HUES6 (cell line): ENCODE measurements at regions not wholly inside any gene's neighbourhood (a gene's known extent, or its start where the extent isn't known, plus 50 kb on each side); places are given as distances from the start of the nearest gene placed in this dataset.
A peak's percentile ranks its signal among the peaks of the same experiment; 100 is the strongest.
"Not testable (repeated sequence)": the region's sequence is repeated elsewhere in the genome, so short reads cannot be mapped to it uniquely, and the experiment has no call there.

Experiments used
- H3K27ac ChIP-seq: 2 replicates; pipeline ENCODE4 v1.7.0; 2013; ENCODE audit warnings: low read depth, mild to moderate bottlenecking, low read length, inconsistent platforms
- H3K27me3 ChIP-seq: 2 replicates; pipeline ENCODE4 v1.6.1; 2013; ENCODE audit warnings: low read length; ENCODE audit not compliant: control insufficient read depth, insufficient read depth
- H3K36me3 ChIP-seq: 2 replicates; pipeline ENCODE4 v1.6.1; 2013; ENCODE audit warnings: low read length; ENCODE audit not compliant: control insufficient read depth, insufficient read depth
- H3K4me1 ChIP-seq: 2 replicates; pipeline ENCODE4 v1.6.1; 2013; ENCODE audit warnings: low read length; ENCODE audit not compliant: control insufficient read depth, insufficient read depth
- H3K4me3 ChIP-seq: 2 replicates; pipeline ENCODE4 v1.5.1; 2013; ENCODE audit warnings: low read depth, low read length
- H3K9ac ChIP-seq: one replicate; pipeline ENCODE4 v1.6.1; 2013; ENCODE audit warnings: mild to moderate bottlenecking, low read length
- H3K9me3 ChIP-seq: 2 replicates; pipeline ENCODE4 v1.6.1; 2013; ENCODE audit warnings: low read depth, low read length; ENCODE audit not compliant: control insufficient read depth, insufficient read depth

DNA sequence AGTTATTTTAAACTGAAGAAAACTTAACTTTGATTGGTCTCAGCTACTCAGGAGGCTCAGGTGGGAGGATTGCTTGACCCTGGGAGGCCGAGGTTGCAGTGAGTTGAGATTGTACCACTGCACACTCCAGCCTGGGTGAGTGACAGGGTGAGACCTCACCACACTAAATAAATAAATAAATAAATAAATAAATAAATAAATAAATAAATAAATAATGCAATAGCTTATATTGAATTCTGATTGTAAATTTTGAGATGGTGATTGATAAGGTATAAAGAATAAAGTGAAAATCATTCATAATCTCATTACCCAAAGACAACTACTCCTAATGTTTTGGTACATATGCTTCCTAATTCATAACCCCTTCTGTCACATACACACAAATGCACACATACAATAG is 58.1 kb downstream of the TUBA3C start:
- Histone ChIP-seq H3K27me3 (peaks cover 12% of the 10 kb centered on the region; the same call in 1 of the 2 replicates), H3K4me3 (no peak overlapping the region), H3K27ac (no peak overlapping the region), H3K9ac (no peak overlapping the region), H3K4me1 (no peaks in the 10 kb centered on the region), H3K36me3 (no peaks in the 10 kb centered on the region), H3K9me3 (peaks cover 43% of the 10 kb centered on the region; the same call in 1 of the 2 replicates)

DNA sequence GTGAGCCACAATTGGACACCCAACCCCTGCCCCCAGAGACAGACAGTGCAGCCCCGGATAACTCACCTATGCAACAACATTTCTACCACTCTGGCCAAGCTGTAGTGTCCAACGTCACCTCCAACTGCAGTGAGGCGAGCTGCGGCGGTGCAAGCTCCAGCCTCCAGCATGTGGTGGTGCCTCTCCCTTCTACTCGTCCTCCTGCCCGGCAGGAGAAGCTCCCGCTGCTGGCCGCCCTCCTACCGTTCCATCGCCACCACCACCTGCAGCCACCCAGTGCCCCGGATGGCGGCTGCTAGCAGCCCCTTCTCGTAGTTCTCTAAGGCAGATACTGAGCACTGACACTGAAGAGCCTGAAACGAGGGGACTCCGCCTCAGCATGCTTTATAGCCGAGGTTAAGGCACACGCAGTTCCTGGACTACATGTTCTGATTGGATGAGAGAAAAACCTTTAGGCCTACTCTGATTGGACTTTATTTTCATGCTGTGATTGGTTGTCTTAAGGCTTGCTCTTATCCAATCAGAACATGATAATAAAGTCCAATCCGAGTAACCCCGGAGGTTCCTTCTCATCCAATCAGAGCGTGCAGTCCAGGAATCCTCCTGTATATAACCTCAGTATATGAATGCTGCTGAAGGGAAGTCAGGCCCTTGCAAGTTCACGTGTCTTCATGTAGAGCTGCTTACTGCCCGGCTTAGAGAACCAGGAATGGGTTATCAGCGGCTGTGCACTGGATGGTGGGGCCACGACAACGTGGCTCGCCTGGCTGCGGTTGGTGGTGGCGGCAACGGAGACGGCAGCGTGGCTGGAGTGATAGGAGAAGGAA is 63.5 kb downstream of the TUBA3C start:
- Histone ChIP-seq H3K4me3 (no peak overlapping the region), H3K27me3 (peaks cover 7% of the 10 kb centered on the region; the same call in 1 of the 2 replicates), H3K36me3 (no peaks in the 10 kb centered on the region), H3K9me3 (peaks cover 60% of the 10 kb centered on the region; the same call in 1 of the 2 replicates), H3K9ac (no peak overlapping the region), H3K4me1 (no peaks in the 10 kb centered on the region), H3K27ac (no peak overlapping the region)

- H3K36me3 ChIP-seq, H3K27me3 ChIP-seq, H3K4me1 ChIP-seq, H3K27ac ChIP-seq: not testable (repeated sequence)
- Histone ChIP-seq H3K9me3 (peaks cover 21% of the 10 kb centered on the region; the same call in 1 of the 2 replicates), H3K9ac (peak overlapping the region; percentile 76), H3K4me3 (peak overlapping the region; percentile 55; the same call in 1 of the 2 replicates)
Measured at GRCh38 chr13:19109225-19109624, 72.4 kb downstream of the TUBA3C start.

DNA sequence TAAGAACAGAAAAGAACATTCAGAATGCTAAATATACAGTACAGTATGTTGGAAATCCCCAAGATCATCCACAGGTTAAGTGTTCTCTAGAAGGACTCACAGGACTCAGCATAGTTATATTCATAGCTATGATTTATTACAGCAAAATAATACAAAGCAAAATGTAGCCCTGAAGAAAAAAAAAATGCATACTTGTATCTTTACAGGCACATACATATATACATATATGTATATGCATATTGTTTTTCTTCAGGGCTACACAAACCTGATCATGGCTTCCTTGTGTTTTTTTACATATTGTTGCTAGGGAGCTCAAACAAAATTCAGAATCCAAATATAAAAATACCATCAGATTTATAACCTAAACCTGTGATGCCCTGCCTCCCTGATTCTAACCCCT is 78.5 kb downstream of the TUBA3C start:
- no peaks in the 10 kb centered on the region for H3K27me3 ChIP-seq
- H3K4me1 ChIP-seq: no peaks in the 10 kb centered on the region
- no peak overlapping the region for H3K9ac ChIP-seq
- no peak overlapping the region for H3K27ac ChIP-seq
- peaks cover 17% of the 10 kb centered on the region; the same call in 1 of the 2 replicates for H3K9me3 ChIP-seq
- H3K4me3 ChIP-seq: no peak overlapping the region
- H3K36me3 ChIP-seq: no peaks in the 10 kb centered on the region

DNA sequence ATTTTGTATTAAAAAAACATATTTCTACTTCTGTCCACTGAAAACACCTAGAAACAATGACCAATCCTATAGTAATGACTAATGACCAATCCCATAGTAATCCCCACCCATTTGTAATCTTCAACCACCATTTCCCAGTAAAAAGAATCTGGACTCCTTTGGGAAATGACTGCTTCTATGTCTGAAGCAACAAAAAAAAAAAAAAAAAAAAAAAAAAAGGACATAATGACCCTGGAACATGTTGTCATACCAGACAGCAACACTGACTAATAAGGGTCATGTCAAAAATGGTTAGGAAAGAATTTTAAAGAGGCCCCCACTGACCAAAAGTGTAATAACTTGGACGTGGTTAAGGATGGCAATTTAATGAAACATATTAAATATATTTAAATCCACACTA is 88.3 kb downstream of the TUBA3C start:
- Histone ChIP-seq H3K9ac (no peak overlapping the region), H3K4me3 (no peak overlapping the region), H3K27ac (no peak overlapping the region), H3K27me3 (no peaks in the 10 kb centered on the region), H3K4me1 (no peaks in the 10 kb centered on the region), H3K36me3 (no peaks in the 10 kb centered on the region), H3K9me3 (peaks cover 72% of the 10 kb centered on the region; the same call in 1 of the 2 replicates)

GRCh38 chr13:19090495-19090894 is 91.1 kb downstream of the TUBA3C start:
- Histone ChIP-seq H3K4me1 (no peaks in the 10 kb centered on the region), H3K9ac (no peak overlapping the region), H3K27me3 (no peaks in the 10 kb centered on the region; the same call in 1 of the 2 replicates), H3K36me3 (no peaks in the 10 kb centered on the region), H3K4me3 (no peak overlapping the region), H3K27ac (no peak overlapping the region), H3K9me3 (peaks cover 76% of the 10 kb centered on the region; the same call in 1 of the 2 replicates)

DNA sequence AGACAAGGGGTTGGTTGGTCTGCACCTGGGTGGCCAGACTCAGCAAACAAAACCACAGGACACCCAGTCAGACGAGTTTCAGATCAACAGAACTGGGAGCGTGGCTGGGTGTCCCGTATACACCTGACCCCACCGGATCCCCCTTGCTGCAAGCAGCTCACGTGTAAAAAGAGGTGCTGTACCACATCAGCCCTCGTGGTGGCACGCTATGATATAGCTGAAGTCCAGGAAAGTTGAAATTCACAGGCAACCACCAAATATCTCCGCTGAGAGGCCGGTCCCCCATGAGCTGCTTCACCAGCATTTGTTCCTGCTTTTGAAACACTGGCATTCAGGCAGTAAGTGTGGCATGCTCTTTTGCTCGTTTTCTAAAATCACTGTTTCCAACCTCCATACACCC is 92.3 kb downstream of the TUBA3C start:
- H3K27ac ChIP-seq: no peak overlapping the region
- H3K4me1 ChIP-seq: no peaks in the 10 kb centered on the region
- no peaks in the 10 kb centered on the region for H3K36me3 ChIP-seq
- H3K27me3 ChIP-seq: no peaks in the 10 kb centered on the region; the same call in 1 of the 2 replicates
- no peak overlapping the region for H3K4me3 ChIP-seq
- H3K9ac ChIP-seq: no peak overlapping the region
- peaks cover 76% of the 10 kb centered on the region; the same call in 1 of the 2 replicates for H3K9me3 ChIP-seq

DNA sequence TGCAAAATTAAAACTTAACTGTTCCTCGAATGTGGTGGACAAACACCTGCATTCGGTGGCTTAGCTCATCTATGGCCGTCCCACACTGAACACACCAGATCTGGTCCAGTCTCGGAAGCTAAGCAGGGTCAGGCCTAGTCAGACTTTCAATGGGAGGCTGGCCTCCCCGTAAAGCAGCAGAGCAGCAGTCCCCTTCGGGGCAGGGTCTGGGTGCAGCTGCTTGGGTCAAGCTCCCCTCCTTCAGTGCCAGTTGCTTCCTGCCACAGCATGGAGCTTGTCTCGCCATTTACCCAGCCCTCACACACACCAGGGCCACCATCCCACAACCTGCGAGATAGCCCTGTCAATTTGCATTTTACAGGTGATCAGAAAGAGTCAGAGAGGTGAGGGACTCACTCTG is 93.2 kb downstream of the TUBA3C start:
- Histone ChIP-seq H3K4me1 (no peaks in the 10 kb centered on the region), H3K27me3 (no peaks in the 10 kb centered on the region; the same call in 1 of the 2 replicates), H3K4me3 (no peak overlapping the region), H3K27ac (no peak overlapping the region), H3K9me3 (peaks cover 78% of the 10 kb centered on the region; the same call in 1 of the 2 replicates), H3K9ac (no peak overlapping the region), H3K36me3 (no peaks in the 10 kb centered on the region)

- no peak overlapping the region for H3K9ac ChIP-seq
- no peak overlapping the region for H3K4me3 ChIP-seq
- peaks cover 69% of the 10 kb centered on the region; the same call in 1 of the 2 replicates for H3K9me3 ChIP-seq
- no peaks in the 10 kb centered on the region for H3K4me1 ChIP-seq
- no peaks in the 10 kb centered on the region for H3K36me3 ChIP-seq
- H3K27me3 ChIP-seq: no peaks in the 10 kb centered on the region; the same call in 1 of the 2 replicates
- no peak overlapping the region for H3K27ac ChIP-seq
Measured at GRCh38 chr13:19085876-19086275, 95.7 kb downstream of the TUBA3C start.

DNA sequence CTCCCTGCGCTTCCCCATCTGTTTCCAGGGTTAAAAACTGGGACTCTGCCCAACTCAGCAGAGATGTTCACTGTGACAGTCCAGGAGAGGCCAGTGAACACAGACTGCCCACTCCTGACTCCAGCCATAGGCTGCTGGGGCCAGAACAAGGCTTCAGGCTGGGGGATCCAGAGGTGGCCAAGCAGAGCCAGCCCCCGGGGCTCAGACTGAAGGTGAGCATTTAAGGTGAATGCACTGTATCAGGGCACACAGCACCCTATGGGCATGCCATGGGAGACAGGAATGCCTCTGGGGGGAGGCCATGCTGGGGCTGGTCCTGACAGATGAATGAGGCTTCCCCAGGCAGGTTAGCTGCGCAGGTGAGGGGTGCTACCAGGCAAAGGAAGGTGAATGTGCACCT is 96.4 kb downstream of the TUBA3C start:
- H3K9me3 ChIP-seq: peaks cover 63% of the 10 kb centered on the region; the same call in 1 of the 2 replicates
- H3K9ac ChIP-seq: no peak overlapping the region
- no peaks in the 10 kb centered on the region for H3K4me1 ChIP-seq
- no peak overlapping the region for H3K4me3 ChIP-seq
- no peaks in the 10 kb centered on the region; the same call in 1 of the 2 replicates for H3K27me3 ChIP-seq
- H3K36me3 ChIP-seq: no peaks in the 10 kb centered on the region
- no peak overlapping the region for H3K27ac ChIP-seq

- Histone ChIP-seq H3K36me3 (no peaks in the 10 kb centered on the region), H3K27ac (no peak overlapping the region), H3K9ac (no peak overlapping the region), H3K9me3 (peaks cover 49% of the 10 kb centered on the region; the same call in 1 of the 2 replicates), H3K4me1 (no peaks in the 10 kb centered on the region), H3K27me3 (no peaks in the 10 kb centered on the region; the same call in 1 of the 2 replicates), H3K4me3 (no peak overlapping the region)
Measured at GRCh38 chr13:19083340-19083739, 98.3 kb downstream of the TUBA3C start.
